SK-N-SH treated with all-trans-retinoic acid at 6 μM for 48 hours (cell line): ENCODE measurements at regions not wholly inside any gene's neighbourhood (a gene's known extent, or its start where the extent isn't known, plus 50 kb on each side); places are given as distances from the start of the nearest gene placed in this dataset.

Source experiments
- ATAC-seq: fragments of 200-7000 bp; cut with Tn5 transposase; 3 replicates; pipeline ENCODE4 v1.9.1; 2020; ENCODE audit warnings: mild to moderate bottlenecking, moderate library complexity
- ARNTL ChIP-seq: fragments of 450-650 bp; formaldehyde crosslinking; IDR thresholded peaks from 2 replicates; pipeline ENCODE4 v1.5.0; 2020; ENCODE audit warnings: low read depth, mild to moderate bottlenecking, moderate library complexity, borderline replicate concordance
- BACH2 ChIP-seq: fragments of 250-450 bp; sonication (Bioruptor Pico); IDR thresholded peaks from 2 replicates; pipeline ENCODE4 v1.9.0; 2021; ENCODE audit warnings: mild to moderate bottlenecking, borderline replicate concordance
- CSDC2 ChIP-seq: fragments of 250-450 bp; sonication (Bioruptor Pico); IDR thresholded peaks from 2 replicates; pipeline ENCODE4 v1.5.0; 2020; ENCODE audit warnings: mild to moderate bottlenecking, moderate library complexity
- ESRRG ChIP-seq: fragments of 250-450 bp; sonication (Bioruptor Pico); IDR thresholded peaks from 2 replicates; pipeline ENCODE4 v1.6.1; 2021; ENCODE audit warnings: mild to moderate bottlenecking
- GLIS3 ChIP-seq: fragments of 250-450 bp; sonication (Bioruptor Pico); IDR thresholded peaks from 2 replicates; pipeline ENCODE4 v1.5.0; 2020; ENCODE audit warnings: mild to moderate bottlenecking, moderate library complexity
- ISL1 ChIP-seq: fragments of 250-450 bp; sonication (Bioruptor Pico); IDR thresholded peaks from 2 replicates; pipeline ENCODE4 v2.1.2; 2022; ENCODE audit warnings: mild to moderate bottlenecking, moderate library complexity
- OSR1 ChIP-seq: fragments of 250-450 bp; sonication (Bioruptor Pico); IDR thresholded peaks from 2 replicates; pipeline ENCODE4 v1.8.0; 2022; ENCODE audit warnings: moderate library complexity, mild to moderate bottlenecking, inconsistent platforms
- PPARA ChIP-seq: fragments of 250-450 bp; sonication (Bioruptor Pico); IDR thresholded peaks from 2 replicates; pipeline ENCODE4 v1.5.0; 2020; ENCODE audit warnings: mild to moderate bottlenecking, borderline replicate concordance
- RARB ChIP-seq: fragments of 250-450 bp; sonication (Bioruptor Pico); IDR thresholded peaks from 2 replicates; pipeline ENCODE4 v1.8.0; 2021; ENCODE audit warnings: mild to moderate bottlenecking, moderate library complexity
- SNAI2 ChIP-seq: fragments of 250-450 bp; sonication (Bioruptor Pico); IDR thresholded peaks from 2 replicates; pipeline ENCODE4 v1.5.0; 2020; ENCODE audit warnings: mild to moderate bottlenecking, moderate library complexity
- TCF4 ChIP-seq: fragments of 250-450 bp; sonication (Bioruptor Pico); IDR thresholded peaks from 2 replicates; pipeline ENCODE4 v1.8.0; 2021; ENCODE audit warnings: mild to moderate bottlenecking, moderate library complexity, borderline replicate concordance
- TOX ChIP-seq: fragments of 250-450 bp; sonication (Bioruptor Pico); IDR thresholded peaks from 2 replicates; pipeline ENCODE4 v1.8.0; 2021; ENCODE audit warnings: mild to moderate bottlenecking, moderate library complexity, borderline replicate concordance
- ZC3H10 ChIP-seq: fragments of 250-450 bp; sonication (Bioruptor Pico); IDR thresholded peaks from 2 replicates; pipeline ENCODE4 v1.5.1; 2021; ENCODE audit warnings: mild to moderate bottlenecking, moderate library complexity
- ZFP3 ChIP-seq: fragments of 250-450 bp; sonication (Bioruptor Pico); IDR thresholded peaks from 2 replicates; pipeline ENCODE4 v1.5.0; 2020; ENCODE audit warnings: mild to moderate bottlenecking, moderate library complexity
- ZFP30 ChIP-seq: fragments of 450-650 bp; formaldehyde crosslinking; IDR thresholded peaks from 2 replicates; pipeline ENCODE4 v1.5.0; 2022; ENCODE audit warnings: mild to moderate bottlenecking, moderate library complexity
- ZNF565 ChIP-seq: fragments of 450-650 bp; formaldehyde crosslinking; conservative IDR thresholded peaks from 2 replicates; pipeline ENCODE4 v1.5.0; 2020; ENCODE audit warnings: low read depth, mild to moderate bottlenecking, moderate library complexity
- ZNF70 ChIP-seq: fragments of 450-650 bp; formaldehyde crosslinking; IDR thresholded peaks from 2 replicates; pipeline ENCODE4 v1.5.0; 2020; ENCODE audit warnings: mild to moderate bottlenecking, moderate library complexity
- ZNF8 ChIP-seq: fragments of 450-650 bp; formaldehyde crosslinking; IDR thresholded peaks from 2 replicates; pipeline ENCODE4 v1.5.0; 2020; ENCODE audit warnings: mild to moderate bottlenecking, moderate library complexity
- TF ChIP-seq, protein P1 (sequence below): fragments of 250-450 bp; sonication (Bioruptor Pico); IDR thresholded peaks from 2 replicates; pipeline ENCODE4 v1.5.0; 2020; ENCODE audit warnings: mild to moderate bottlenecking, moderate library complexity
- TF ChIP-seq, protein P2 (sequence below): fragments of 250-450 bp; sonication (Bioruptor Pico); IDR thresholded peaks from 2 replicates; pipeline ENCODE4 v1.8.0; 2021; ENCODE audit warnings: low read depth, mild to moderate bottlenecking, moderate library complexity, borderline replicate concordance
- TF ChIP-seq, protein P3 (sequence below): fragments of 250-450 bp; sonication (Bioruptor Pico); IDR thresholded peaks from 2 replicates; pipeline ENCODE4 v1.5.1; 2021; ENCODE audit warnings: mild to moderate bottlenecking, moderate library complexity
- TF ChIP-seq, protein P4 (sequence below): fragments of 250-450 bp; sonication (Bioruptor Pico); IDR thresholded peaks from 2 replicates; pipeline ENCODE4 v1.5.1; 2020; ENCODE audit warnings: low read depth, mild to moderate bottlenecking, moderate library complexity
- TF ChIP-seq, protein P5 (sequence below): fragments of 250-450 bp; sonication (Bioruptor Pico); IDR thresholded peaks from 2 replicates; pipeline ENCODE4 v1.8.0; 2020; ENCODE audit warnings: mild to moderate bottlenecking, moderate library complexity, borderline replicate concordance

DNA sequence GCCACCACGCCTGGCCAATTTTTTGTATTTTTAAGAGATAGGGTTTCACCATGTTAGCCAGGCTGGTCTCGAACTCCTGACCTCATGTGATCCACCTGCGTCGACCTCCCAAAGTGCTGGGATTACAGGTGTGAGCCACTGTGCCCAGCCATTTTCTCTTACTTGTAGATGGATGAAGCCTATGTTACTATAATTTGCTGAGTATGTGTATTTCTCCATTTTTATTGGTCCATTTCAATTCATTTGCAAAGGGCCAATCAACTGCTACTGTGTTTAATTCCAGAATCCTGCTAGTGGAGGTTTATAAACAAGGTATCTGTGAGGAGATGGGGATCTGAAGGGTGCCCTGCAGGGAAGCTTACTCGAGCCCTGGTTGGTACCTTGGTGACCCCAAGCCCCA lies 101.7 kb upstream of the MAX start:
- no peak for ATAC-seq
- no peak for TF ChIP-seq ESRRG (CRISPR knock-in tag)
- TF ChIP-seq OSR1 (CRISPR knock-in tag) = no peak
- no peak for TF ChIP-seq BACH2
- no peak for TF ChIP-seq SNAI2 (CRISPR knock-in tag)
- TF ChIP-seq CSDC2 (CRISPR knock-in tag) = no peak
- no peak for TF ChIP-seq TCF4 (CRISPR knock-in tag)
- TF ChIP-seq, protein P1, sequence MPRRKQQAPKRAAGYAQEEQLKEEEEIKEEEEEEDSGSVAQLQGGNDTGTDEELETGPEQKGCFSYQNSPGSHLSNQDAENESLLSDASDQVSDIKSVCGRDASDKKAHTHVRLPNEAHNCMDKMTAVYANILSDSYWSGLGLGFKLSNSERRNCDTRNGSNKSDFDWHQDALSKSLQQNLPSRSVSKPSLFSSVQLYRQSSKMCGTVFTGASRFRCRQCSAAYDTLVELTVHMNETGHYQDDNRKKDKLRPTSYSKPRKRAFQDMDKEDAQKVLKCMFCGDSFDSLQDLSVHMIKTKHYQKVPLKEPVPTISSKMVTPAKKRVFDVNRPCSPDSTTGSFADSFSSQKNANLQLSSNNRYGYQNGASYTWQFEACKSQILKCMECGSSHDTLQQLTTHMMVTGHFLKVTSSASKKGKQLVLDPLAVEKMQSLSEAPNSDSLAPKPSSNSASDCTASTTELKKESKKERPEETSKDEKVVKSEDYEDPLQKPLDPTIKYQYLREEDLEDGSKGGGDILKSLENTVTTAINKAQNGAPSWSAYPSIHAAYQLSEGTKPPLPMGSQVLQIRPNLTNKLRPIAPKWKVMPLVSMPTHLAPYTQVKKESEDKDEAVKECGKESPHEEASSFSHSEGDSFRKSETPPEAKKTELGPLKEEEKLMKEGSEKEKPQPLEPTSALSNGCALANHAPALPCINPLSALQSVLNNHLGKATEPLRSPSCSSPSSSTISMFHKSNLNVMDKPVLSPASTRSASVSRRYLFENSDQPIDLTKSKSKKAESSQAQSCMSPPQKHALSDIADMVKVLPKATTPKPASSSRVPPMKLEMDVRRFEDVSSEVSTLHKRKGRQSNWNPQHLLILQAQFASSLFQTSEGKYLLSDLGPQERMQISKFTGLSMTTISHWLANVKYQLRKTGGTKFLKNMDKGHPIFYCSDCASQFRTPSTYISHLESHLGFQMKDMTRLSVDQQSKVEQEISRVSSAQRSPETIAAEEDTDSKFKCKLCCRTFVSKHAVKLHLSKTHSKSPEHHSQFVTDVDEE (CRISPR knock-in tag) = no peak
- no peak for TF ChIP-seq ZNF8 (CRISPR knock-in tag)
- TF ChIP-seq ZNF70 (CRISPR knock-in tag) = no peak
- TF ChIP-seq, protein P2, sequence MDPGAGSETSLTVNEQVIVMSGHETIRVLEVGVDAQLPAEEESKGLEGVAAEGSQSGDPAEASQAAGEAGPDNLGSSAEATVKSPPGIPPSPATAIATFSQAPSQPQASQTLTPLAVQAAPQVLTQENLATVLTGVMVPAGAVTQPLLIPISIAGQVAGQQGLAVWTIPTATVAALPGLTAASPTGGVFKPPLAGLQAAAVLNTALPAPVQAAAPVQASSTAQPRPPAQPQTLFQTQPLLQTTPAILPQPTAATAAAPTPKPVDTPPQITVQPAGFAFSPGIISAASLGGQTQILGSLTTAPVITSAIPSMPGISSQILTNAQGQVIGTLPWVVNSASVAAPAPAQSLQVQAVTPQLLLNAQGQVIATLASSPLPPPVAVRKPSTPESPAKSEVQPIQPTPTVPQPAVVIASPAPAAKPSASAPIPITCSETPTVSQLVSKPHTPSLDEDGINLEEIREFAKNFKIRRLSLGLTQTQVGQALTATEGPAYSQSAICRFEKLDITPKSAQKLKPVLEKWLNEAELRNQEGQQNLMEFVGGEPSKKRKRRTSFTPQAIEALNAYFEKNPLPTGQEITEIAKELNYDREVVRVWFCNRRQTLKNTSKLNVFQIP (CRISPR knock-in tag) = no peak
- no peak for TF ChIP-seq ZC3H10 (CRISPR knock-in tag)
- TF ChIP-seq PPARA (CRISPR knock-in tag) = no peak
- no peak for TF ChIP-seq TOX (CRISPR knock-in tag)
- TF ChIP-seq, protein P3, sequence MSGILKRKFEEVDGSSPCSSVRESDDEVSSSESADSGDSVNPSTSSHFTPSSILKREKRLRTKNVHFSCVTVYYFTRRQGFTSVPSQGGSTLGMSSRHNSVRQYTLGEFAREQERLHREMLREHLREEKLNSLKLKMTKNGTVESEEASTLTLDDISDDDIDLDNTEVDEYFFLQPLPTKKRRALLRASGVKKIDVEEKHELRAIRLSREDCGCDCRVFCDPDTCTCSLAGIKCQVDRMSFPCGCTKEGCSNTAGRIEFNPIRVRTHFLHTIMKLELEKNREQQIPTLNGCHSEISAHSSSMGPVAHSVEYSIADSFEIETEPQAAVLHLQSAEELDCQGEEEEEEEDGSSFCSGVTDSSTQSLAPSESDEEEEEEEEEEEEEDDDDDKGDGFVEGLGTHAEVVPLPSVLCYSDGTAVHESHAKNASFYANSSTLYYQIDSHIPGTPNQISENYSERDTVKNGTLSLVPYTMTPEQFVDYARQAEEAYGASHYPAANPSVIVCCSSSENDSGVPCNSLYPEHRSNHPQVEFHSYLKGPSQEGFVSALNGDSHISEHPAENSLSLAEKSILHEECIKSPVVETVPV (CRISPR knock-in tag) = no peak
- TF ChIP-seq, protein P4, sequence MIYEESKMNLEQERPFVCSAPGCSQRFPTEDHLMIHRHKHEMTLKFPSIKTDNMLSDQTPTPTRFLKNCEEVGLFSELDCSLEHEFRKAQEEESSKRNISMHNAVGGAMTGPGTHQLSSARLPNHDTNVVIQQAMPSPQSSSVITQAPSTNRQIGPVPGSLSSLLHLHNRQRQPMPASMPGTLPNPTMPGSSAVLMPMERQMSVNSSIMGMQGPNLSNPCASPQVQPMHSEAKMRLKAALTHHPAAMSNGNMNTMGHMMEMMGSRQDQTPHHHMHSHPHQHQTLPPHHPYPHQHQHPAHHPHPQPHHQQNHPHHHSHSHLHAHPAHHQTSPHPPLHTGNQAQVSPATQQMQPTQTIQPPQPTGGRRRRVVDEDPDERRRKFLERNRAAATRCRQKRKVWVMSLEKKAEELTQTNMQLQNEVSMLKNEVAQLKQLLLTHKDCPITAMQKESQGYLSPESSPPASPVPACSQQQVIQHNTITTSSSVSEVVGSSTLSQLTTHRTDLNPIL (CRISPR knock-in tag) = no peak
- TF ChIP-seq ZNF565 (CRISPR knock-in tag) = no peak
- TF ChIP-seq, all 23 proteins: peak for 0

DNA sequence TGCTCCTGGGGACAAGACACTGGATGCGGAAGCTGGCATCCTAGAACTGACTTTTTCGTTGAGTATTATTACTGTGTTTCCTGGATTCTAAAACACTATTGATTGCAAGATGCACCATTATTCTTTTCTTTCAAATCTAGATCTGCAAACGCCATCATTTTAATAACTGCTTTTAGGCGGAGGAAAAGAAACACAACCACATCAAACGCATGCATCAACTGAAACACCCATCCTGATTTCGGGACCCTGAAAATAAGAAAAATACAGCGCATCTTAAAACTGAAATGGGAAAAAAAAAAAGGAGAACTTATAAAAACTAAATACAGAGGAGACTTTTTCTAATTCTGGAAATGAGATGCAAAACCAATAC lies 103.7 kb upstream of the MAX start:
- TF ChIP-seq ZFP3 (CRISPR knock-in tag) (no peak), BACH2 (no peak), PPARA (CRISPR knock-in tag) (no peak), ZFP30 (no peak), GLIS3 (CRISPR knock-in tag) (no peak), ARNTL (CRISPR knock-in tag) (no peak), ZC3H10 (CRISPR knock-in tag) (no peak), ESRRG (CRISPR knock-in tag) (no peak), ZNF565 (CRISPR knock-in tag) (no peak), OSR1 (CRISPR knock-in tag) (no peak), ZNF8 (CRISPR knock-in tag) (no peak), TCF4 (CRISPR knock-in tag) (no peak), CSDC2 (CRISPR knock-in tag) (no peak), ISL1 (CRISPR knock-in tag) (no peak), RARB (CRISPR knock-in tag) (no peak)
- TF ChIP-seq, protein P3 (CRISPR knock-in tag) = no peak
- TF ChIP-seq, protein P5, sequence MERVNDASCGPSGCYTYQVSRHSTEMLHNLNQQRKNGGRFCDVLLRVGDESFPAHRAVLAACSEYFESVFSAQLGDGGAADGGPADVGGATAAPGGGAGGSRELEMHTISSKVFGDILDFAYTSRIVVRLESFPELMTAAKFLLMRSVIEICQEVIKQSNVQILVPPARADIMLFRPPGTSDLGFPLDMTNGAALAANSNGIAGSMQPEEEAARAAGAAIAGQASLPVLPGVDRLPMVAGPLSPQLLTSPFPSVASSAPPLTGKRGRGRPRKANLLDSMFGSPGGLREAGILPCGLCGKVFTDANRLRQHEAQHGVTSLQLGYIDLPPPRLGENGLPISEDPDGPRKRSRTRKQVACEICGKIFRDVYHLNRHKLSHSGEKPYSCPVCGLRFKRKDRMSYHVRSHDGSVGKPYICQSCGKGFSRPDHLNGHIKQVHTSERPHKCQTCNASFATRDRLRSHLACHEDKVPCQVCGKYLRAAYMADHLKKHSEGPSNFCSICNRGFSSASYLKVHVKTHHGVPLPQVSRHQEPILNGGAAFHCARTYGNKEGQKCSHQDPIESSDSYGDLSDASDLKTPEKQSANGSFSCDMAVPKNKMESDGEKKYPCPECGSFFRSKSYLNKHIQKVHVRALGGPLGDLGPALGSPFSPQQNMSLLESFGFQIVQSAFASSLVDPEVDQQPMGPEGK = no peak
- TF ChIP-seq, protein P4 (CRISPR knock-in tag) = no peak
- no peak for ATAC-seq
